Kidney tubule cell (primary cell): ENCODE measurements at regions not wholly inside any gene's neighbourhood (a gene's known extent, or its start where the extent isn't known, plus 50 kb on each side); places are given as distances from the start of the nearest gene placed in this dataset.
A peak's percentile ranks its signal among the peaks of the same experiment; 100 is the strongest.
"Not testable (repeated sequence)": the region's sequence is repeated elsewhere in the genome, so short reads cannot be mapped to it uniquely, and the experiment has no call there.

Experiments
- DNase-seq: peaks from one replicate; pipeline ENCODE4 v3.0.0-alpha.2; 2018; ENCODE audit warnings: low spot score

GRCh38 chr2:118611691-118612090 lies 235.8 kb downstream of the EN1 start:
- DNase-seq, result no peak

- DNase-seq, result no peak
Measured at GRCh38 chr2:118609138-118609537, 238.3 kb downstream of the EN1 start.

- no peak for DNase-seq
Measured at GRCh38 chr2:118607641-118608040, 239.8 kb downstream of the EN1 start.

DNA sequence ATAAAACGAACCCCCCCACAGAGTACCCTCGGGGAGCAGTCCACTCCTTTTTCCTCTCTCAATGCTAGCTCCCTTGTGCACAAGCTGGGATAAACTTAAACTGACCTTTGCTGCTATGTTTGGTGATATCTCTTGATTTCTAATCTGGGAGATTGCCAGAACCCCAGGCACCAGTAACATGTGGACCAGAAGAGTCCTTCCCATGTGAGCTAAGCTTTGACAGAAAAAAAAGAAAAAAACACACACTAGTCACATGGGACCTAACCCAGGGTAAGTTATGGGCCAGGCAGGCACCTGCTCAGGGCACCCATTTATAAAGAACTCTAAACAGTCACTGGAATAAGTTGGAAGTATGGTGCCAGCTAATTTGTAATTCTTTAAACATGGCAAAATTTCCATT lies 242.6 kb downstream of the EN1 start:
- no peak for DNase-seq

- no peak for DNase-seq
Measured at GRCh38 chr2:118604371-118604770, 243.1 kb downstream of the EN1 start.

DNA sequence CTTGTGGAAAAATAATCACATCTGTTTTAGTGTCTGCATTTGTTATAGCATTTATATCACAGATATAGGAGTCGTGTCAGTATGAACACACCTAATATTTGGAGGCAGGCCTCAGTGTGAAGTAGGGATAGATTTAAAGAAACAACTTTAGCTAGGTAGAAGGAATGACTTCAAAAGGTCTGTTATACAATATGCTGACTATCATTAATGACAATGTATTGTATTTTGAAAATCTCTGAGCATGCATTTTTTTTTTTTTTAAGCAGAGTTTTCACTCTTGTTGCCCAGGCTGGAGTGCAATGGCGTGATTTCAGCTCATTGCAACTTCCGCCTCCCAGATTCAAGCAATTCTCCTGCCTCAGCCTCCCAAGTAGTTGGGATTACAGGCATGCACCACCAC lies 248.3 kb downstream of the EN1 start:
- DNase-seq, result no peak

- no peak for DNase-seq
Measured at GRCh38 chr2:118596620-118597019, 250.8 kb downstream of the EN1 start.

GRCh38 chr2:118593257-118593656 lies 254.2 kb downstream of the EN1 start:
- DNase-seq, result no peak

DNA sequence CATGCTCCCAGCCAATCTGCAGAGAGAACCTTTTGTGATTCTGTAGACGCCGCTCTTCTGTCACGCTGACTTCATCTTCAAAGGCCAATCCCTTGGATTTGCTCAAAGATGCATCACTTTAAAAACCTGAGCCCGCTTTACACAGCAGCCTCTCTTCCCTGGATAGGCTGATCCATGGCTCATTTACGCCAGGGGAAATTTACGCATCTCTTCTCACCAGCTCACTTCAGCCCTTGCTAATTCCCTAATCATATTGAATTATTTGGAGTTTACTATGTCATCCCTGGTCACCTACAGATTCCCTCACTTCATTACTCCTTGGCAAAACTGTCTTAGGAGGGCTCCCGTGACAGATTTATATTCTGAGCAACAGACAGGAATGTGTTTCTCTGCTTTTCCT lies 256.2 kb downstream of the EN1 start:
- DNase-seq, result no peak

- no peak for DNase-seq
Measured at GRCh38 chr2:118589721-118590120, 257.7 kb downstream of the EN1 start.

- no peak for DNase-seq
Measured at GRCh38 chr2:118588850-118589249, 258.6 kb downstream of the EN1 start.

DNA sequence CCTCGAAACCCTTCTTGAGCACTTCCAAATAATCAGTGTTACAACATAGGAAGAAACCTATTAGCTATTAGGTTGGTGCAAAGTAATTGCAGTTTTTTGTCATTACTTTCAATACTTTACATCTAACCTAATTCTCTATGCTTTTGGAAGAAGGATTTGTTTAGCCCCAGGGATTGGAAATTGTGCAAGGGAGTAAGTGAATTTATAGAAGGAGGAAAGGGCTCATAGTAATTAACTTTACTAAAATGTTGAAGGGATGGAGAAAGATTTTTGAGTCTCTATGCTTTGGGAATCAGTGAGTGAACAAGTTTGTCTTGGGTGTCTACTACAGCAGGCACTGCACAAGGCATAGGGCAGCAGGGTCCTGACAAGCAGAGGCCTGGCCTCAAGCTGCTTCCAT lies 261.1 kb downstream of the EN1 start:
- DNase-seq, result no peak

GRCh38 chr2:118584877-118585276 lies 262.6 kb downstream of the EN1 start:
- DNase-seq, result no peak

- DNase-seq, result no peak
Measured at GRCh38 chr2:118584062-118584749, 263.2 kb downstream of the EN1 start.

- DNase-seq, result no peak
Measured at GRCh38 chr2:118582058-118582457, 265.4 kb downstream of the EN1 start.

- peak; percentile 56 for DNase-seq
Measured at GRCh38 chr2:118580651-118581050, 266.8 kb downstream of the EN1 start.

DNA sequence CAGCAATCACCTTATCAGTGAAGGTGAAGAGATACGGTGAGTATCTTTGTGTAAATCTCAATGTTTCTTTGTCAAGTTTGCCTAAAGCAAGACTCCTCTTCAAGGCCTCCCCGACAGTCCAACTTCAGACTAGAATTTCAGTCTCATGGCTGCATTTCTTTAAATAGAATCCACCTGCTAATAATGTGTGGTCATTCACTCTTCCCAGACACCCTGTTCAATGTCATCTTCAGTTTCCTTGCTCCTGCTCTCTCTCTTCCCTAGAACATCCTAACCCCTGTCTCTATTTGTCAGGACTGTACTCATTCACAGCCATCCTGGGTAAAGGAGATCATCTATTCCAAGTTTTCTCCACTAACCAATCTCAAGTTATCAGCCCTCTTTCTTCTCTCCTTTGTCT lies 267.3 kb downstream of the EN1 start:
- no peak for DNase-seq

DNA sequence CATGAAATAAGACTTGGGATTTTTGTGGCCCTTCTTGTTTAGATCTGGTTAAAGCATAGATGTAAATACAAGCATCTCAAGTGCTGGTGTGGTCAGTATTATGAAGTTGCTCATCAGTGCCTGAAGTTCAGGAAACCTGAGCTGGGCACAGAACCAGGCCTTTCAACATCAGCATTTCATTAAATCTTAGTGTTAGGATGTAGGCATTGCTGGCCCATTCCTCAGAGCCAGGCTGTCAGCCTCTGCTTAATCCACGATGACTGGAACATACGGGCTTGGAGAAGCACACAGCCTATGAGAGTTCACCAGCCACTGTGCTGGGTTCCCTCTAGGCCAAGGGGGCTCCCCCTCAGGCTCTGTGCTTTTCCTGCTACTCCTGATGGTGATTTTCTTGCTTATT lies 270.2 kb downstream of the EN1 start:
- DNase-seq, result peak; percentile 1

- DNase-seq, result peak; percentile 56
Measured at GRCh38 chr2:118576109-118576855, 271.2 kb downstream of the EN1 start.

DNA sequence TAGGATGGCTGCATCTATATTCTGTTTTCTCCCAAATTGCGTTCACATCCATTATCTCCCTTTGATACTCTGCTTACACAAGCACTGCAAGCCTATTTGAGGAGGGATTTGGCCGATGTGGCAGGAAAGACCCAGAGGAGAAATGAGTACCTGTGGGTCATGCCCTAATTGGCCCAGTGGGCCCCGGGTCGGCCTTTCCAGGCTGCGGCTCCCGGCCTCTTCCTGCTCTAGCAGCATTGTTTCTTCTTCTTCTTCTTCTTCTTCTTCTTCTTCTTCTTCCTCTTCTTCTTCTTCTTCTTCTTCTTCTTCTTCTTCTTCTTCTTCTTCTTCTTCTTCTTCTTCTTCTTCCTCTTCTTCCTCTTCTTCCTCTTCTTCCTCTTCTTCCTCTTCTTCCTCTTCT lies 275.1 kb downstream of the EN1 start:
- not testable (repeated sequence) for DNase-seq

- no peak for DNase-seq
Measured at GRCh38 chr2:118569876-118570535, 277.4 kb downstream of the EN1 start.

GRCh38 chr2:118568700-118569099 lies 278.7 kb downstream of the EN1 start:
- DNase-seq, result no peak
